ENCODE measurements at regions not wholly inside any gene's neighbourhood (a gene's known extent, or its start where the extent isn't known, plus 50 kb on each side); places are given as distances from the start of the nearest gene placed in this dataset.

GRCh38 chr7:106196460-106197021 is 84.4 kb upstream of the SYPL1 start:
- Histone ChIP-seq H3K36me3 (no peaks in the 10 kb centered on the region), H3K4me3 (no peak overlapping the region), H3K9me3 (no peaks in the 10 kb centered on the region), H3K4me1 (no peaks in the 10 kb centered on the region), H3K27ac (no peak overlapping the region), H3K27me3 (no peaks in the 10 kb centered on the region)
- TF ChIP-seq EP300 (IDR thresholded peaks at IDR 0.05) (no peak), POLR2AphosphoS5 (IDR thresholded peaks at IDR 0.05) (no peak), POLR2A (IDR thresholded peaks at IDR 0.05) (no peak), CTCF (IDR thresholded peaks at IDR 0.05) (no peak)
- intact Hi-C loops (cut with DNase I; ENCODE audit: low total_unique reads), result no loop called here
- DNase-seq, result no peak
- 85 to 94% (median 87%) methylated on average over 2 of the region's 2 CpGs for WGBS, 5 donors

- Histone ChIP-seq H3K36me3 (no peaks in the 10 kb centered on the region), H3K27me3 (no peaks in the 10 kb centered on the region), H3K9me3 (no peaks in the 10 kb centered on the region), H3K4me1 (no peaks in the 10 kb centered on the region), H3K4me3 (no peak overlapping the region), H3K27ac (no peak overlapping the region)
- DNase-seq, result no peak
- WGBS, 5 donors, result 71 to 85% (median 77%) methylated on average over 1 of the region's 1 CpG
- intact Hi-C loops (cut with DNase I; ENCODE audit: low total_unique reads), result no loop called here
- TF ChIP-seq EP300 (IDR thresholded peaks at IDR 0.05) (no peak), POLR2AphosphoS5 (IDR thresholded peaks at IDR 0.05) (no peak), POLR2A (IDR thresholded peaks at IDR 0.05) (no peak), CTCF (IDR thresholded peaks at IDR 0.05) (no peak)
Observed at GRCh38 chr7:106193661-106194060, 81.5 kb upstream of the SYPL1 start.

GRCh38 chr7:106190589-106191330 is 78.6 kb upstream of the SYPL1 start:
- no peak for DNase-seq
- Histone ChIP-seq H3K27ac (no peak overlapping the region), H3K4me1 (no peaks in the 10 kb centered on the region), H3K4me3 (no peak overlapping the region), H3K9me3 (no peaks in the 10 kb centered on the region), H3K36me3 (no peaks in the 10 kb centered on the region), H3K27me3 (no peaks in the 10 kb centered on the region)
- no peak for TF ChIP-seq EP300 (IDR thresholded peaks at IDR 0.05)
- no peak for TF ChIP-seq CTCF (IDR thresholded peaks at IDR 0.05)
- no peak for TF ChIP-seq POLR2AphosphoS5 (IDR thresholded peaks at IDR 0.05)
- TF ChIP-seq POLR2A (IDR thresholded peaks at IDR 0.05), result no peak
- WGBS, 5 donors, result 56 to 69% (median 63%) methylated on average over 10 of the region's 10 CpGs
- intact Hi-C loops (cut with DNase I; ENCODE audit: low total_unique reads), result no loop called here

- H3K4me1 ChIP-seq, result no peaks in the 10 kb centered on the region
- H3K9me3 ChIP-seq, result no peaks in the 10 kb centered on the region
- H3K27ac ChIP-seq, result no peak overlapping the region
- 81 to 93% (median 88%) methylated on average over 9 of the region's 9 CpGs for WGBS, 5 donors
- intact Hi-C loops (cut with DNase I; ENCODE audit: low total_unique reads), result no loop called here
- no peak for DNase-seq
- TF ChIP-seq POLR2AphosphoS5 (IDR thresholded peaks at IDR 0.05) (no peak), EP300 (IDR thresholded peaks at IDR 0.05) (no peak), CTCF (IDR thresholded peaks at IDR 0.05) (no peak), POLR2A (IDR thresholded peaks at IDR 0.05) (no peak)
- no peak overlapping the region for H3K4me3 ChIP-seq
- H3K36me3 ChIP-seq, result no peaks in the 10 kb centered on the region
- H3K27me3 ChIP-seq, result no peaks in the 10 kb centered on the region
Observed at GRCh38 chr7:106187613-106188350, 75.7 kb upstream of the SYPL1 start.
